GM19324 (cell line): ENCODE measurements at regions not wholly inside any gene's neighbourhood (a gene's known extent, or its start where the extent isn't known, plus 50 kb on each side); places are given as distances from the start of the nearest gene placed in this dataset.

Experiments used
- ATAC-seq: cut with Tn5 transposase; IDR thresholded peaks from one replicate; pipeline ENCODE4 v1.9.1; 2021; ENCODE audit warnings: mild to moderate bottlenecking, moderate library complexity; ENCODE audit not compliant: unreplicated experiment, low FRiP score

DNA sequence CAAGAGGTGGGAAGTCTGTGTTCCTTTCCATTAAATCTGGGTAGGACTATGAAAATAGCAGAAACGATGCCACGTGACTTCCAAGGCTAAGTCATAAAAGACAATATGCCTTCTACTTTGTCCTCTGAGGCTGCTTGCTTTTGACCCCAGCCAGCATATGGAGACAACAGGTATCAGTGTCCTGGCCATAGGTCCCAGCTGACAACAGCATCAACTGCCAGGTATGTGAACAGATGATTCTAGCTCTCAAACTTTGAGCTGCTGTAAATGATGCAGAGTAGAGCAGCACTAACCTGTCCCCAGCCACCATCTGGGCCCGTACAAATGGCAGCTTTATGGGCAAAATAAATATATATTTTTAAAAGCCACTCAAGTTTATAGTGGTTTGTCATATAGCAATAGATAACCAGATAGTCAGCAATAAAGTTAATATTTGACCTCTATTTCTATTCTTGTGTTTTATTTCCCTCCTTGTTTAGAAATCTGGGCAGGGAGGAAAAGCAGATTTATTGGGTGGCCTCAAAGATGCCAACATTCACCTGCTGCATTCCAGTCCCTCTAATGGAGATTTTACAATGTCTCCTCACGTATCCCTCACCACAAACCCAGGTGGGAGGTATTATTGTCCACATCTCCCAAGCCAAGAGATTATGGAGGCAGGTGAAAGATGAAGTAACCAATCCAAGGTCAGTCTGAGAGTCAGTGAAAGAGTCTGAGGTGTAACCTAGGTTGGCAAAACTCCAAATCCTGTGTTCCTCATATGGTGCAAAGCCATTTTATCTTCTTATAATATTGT is 209.6 kb upstream of the LARGE1 start:
- no peak for ATAC-seq

DNA sequence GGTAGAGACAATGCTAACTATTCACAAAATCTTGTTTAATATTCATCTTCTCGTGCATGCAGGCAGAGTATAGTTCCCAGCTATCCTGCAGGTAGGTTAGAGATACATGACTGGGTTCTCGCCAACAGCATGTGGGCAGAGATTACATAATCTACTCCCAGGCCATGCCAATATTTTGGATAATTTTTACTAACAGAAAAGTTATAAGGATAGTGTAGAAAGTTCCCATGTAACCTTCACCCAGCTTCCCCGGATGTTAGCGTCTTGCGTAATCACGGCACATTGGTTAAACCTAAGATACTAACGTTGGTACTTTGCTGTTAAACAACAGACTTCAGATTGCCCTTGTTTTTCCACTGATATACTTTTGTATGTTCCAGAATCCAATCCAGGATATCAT is 215.5 kb upstream of the LARGE1 start:
- ATAC-seq = no peak

DNA sequence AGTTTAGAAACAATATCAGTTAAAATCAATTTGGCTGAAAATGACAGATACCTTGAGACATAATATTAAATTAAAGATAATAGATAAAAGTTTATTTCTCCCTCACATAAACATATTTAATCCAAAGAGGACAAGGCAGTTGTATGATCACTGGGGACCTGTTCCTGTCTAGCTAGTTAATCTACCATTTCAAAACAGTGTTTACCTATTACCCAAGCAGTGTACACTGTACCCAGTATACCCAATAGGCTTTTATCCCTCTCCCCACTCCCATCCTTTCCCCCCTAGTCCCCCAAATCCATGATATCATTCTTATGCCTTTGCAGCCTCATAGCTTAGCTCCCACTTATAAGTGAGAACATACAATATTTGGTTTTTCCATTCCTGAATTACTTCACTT is 229.7 kb upstream of the LARGE1 start:
- ATAC-seq = no peak

DNA sequence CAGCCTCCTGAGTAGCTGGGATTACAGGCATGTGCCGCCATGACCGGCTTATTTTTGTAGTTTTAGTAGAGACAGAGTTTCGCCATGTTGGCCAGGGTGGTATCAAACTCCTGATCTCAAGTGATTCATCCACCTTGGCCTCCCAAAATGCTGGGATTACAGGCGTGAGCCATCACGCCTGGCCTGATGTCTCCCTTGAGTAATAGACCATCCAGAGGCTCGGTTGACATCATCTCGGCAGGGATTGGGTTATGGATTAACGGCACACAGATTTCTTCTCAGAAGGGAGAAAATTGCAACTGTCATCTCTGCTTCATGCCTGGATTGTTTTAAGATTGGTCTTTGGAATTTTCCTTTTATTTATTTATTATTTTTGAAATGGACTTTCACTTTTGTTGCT is 239.2 kb upstream of the LARGE1 start:
- no peak for ATAC-seq

DNA sequence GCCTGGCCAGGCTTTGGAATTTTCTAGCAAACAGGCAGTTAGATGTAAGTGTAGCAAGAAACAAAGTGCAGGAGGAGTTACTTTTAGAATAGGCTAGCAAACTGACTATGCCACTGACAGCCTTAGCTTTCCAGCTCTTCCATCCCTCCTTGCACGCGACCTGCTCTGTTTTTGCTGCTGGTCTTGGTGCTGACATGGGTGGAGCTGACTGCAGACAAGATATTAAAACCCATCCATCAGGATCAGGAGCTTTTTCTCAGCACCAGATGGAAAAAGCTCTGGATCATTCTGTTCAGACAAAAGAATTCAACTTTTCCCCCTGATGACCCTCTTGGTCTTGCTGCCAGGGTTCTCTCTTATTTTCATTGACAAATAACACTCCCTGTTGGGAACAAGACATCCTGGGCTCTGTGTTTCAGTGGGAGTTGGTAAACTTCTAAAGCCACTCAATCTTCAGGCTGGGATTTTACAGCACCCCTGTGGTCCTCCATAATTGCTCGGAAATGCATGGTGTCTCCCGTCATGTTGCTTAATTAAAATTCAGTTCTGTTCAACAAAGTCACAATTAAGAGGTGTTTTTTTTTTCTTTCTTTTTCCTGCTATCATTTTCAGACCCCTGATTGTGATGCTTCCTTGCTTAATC is 240.0 kb upstream of the LARGE1 start:
- ATAC-seq = no peak

DNA sequence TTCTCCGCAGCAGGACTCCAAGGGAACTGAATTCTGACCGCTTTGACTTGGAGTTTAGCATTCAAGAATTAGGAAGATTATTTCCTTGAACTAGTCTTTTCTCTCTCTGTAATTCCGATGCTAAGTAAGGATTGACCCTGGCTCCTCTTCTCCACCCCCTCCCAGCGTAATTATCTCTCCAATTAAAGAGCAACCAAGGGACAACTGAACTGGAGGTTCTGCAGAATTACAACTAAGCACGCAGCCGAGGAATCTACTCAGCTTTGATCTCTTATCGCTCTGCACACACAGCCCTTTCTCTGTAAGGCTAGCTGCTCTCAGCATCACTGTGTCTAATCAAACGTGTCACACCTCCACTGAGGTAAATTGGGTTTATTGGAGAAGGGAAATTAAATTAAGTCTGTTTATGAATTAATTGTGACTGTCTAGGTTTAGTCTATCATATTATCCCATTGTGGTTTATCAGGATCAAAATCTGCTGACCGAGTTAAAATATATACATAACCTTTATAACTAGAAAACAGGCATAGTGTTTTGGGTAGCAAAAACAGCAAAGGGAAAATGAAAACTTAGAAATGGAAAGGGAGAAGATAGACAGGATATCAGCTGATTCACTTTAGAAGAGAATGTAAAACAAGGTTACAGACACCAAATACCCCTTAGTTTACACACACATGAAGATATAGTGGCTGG is 241.3 kb upstream of the LARGE1 start:
- ATAC-seq = no peak

DNA sequence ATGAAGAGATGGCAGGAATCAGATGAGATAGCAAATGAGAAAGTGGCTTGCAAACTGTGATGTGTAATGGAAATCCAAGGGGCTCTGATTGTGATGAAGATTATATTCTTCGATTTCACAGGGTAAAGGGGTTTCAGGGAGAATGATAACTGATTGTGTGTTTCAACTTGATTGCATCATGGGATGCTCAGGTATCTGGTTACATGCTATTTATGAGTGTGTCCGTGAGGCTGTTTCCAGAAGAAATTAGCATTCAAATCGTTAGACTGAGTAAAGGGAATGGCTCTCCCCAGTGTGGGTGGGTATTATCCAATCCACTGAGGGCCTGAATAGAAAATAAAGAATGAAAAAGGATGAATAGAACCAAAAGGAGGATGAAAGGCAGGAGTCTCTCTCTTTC is 278.7 kb upstream of the LARGE1 start:
- ATAC-seq = no peak

DNA sequence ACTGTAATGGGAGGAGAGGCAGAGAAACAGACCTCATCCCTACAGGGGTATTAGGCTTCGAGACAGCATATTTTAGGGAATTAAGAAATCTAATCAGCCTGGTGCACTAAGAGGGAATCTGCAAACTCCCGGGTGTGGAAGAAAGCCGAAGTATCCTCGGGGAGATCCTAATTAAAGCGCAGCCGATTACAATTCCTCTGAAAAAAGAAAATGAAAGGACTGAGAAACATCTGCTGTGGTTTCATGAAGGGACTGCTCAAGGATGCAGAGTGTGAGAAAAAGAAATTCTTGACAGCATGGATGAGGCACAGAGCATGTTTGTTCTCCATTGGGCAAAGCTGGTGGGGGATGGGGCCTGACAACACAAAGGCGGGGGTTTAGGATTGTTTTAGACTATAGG is 290.0 kb upstream of the LARGE1 start:
- no peak for ATAC-seq

DNA sequence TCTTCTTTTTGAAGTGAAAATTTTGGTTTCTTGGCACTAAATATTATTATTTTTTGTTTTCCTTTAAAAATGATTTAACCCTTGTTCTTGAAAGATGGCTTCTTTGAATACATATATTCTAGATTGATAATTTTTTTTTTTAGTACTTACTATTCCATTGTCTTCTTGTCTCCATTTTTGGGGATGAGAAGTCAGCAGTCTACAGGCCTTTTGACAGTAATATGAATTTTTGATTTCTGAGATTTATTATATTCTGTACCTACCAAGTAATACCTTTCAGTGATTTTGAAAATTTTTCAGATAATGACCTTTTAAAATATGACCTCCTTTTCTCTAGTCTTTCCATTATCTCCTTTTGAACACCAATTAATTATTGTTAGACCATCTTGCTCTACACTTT is 294.1 kb upstream of the LARGE1 start:
- ATAC-seq = no peak

DNA sequence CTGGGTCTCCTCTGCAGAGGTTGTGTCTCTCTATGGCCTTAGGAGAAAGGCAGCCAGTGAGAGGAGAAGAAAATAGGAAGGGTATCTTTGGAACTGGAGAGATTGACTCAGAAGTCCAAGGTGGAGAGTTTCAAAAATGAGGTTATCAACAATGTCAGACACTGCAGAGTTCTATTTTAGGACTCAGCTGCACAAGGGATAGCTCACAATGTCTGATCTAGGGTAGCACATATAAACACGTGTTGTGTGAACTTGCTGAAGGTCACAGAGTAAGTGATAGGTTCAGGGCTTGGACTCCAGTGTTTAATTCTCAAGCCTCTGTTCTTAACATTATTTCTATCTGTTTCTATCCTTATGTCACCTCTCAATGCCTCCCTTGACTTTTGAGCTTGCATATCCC is 305.0 kb upstream of the LARGE1 start:
- ATAC-seq = no peak

DNA sequence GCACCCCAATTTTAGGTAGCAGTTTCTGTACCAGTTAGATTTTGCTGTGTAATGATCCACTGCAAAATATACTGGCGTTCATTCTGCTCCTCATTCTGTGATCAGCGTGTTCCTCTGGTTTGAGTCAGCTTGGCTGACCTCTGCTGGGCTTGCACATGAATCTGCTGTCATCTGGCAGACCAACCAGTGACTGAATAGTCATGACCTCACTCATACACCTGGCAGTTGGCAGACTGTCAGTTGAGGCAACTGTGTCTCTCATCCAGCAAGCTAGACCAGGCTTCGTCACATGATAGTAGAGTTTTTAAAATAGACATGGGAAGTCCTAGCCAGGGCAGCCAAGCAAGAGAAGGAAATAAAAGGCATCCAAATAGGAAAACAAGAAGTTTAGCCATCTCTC is 316.3 kb upstream of the LARGE1 start:
- no peak for ATAC-seq

DNA sequence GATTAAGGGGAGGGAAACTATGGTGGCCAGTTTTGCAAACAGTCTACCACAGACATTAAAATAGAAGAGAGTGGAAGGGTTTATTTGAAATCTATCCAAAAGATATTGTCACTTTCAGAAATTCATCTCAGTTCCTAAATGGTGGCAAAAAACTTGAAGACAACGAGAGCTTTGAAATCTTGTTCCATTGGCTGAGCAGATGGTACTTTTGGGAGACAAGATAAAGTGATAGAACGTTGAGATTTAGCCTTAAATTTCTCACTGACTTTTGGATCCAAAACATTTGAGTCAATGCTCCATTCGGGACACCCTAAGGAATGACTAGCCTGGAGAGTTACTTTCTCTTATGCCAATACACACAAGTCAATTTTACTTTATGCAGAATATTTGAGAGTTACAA is 319.1 kb upstream of the LARGE1 start:
- ATAC-seq = no peak

DNA sequence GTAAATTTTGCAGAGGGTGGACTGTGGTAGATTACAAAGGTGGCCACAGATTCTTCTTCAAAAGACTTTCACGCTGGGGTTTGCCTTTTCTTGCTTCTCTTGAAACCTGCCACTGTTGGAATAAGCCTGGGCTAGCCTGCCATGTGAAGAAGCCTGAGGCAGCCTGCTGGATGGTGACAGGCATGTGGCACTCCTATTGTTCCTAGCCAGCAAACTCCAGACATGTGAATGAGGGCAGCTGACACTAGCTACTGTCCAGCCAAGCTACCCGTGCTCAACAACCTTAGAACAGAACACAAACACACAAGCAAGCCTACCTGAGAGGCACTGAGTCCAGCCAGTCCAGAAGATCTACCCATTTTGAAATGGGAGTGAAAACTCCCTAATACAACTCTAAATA is 322.7 kb upstream of the LARGE1 start:
- ATAC-seq = no peak

DNA sequence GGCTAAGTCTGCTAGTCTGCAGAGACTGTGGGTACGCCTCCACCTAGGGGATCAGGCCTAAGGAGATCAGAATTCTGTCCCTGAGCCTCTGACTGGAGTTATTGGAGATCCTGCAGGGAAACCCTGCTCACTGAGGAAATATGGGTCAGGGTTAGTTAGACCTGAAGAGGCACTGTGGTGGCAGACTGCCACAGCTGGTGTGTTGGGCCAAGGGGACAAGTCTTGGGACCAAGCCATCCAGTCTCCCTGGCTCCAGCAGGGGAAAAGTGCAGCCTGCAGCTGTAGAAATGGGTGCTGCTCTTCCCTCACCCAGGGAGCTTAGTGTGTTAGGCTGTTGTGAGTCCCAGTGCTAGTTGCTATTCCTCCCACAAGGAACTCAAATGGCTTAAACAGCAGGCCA is 334.8 kb upstream of the LARGE1 start:
- no peak for ATAC-seq

DNA sequence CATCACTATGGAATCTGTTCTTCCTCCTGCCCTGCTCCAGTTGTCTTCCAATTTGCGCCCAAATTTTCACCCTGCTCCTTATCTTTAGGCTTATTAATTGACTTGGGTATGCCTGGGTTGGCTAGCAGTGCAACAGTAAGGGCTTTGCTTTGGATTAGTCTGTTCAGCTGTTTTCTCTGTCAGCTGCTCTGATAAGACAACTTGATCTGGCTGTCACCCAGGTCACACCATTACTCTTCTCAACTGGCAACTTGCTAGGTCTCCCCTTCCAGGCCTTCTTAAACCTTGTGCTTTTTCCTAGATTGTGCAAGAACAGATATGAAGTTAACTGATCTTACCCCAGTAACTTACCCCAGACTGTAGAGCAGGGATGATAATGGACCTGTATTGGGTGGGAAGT is 357.8 kb upstream of the LARGE1 start:
- no peak for ATAC-seq

DNA sequence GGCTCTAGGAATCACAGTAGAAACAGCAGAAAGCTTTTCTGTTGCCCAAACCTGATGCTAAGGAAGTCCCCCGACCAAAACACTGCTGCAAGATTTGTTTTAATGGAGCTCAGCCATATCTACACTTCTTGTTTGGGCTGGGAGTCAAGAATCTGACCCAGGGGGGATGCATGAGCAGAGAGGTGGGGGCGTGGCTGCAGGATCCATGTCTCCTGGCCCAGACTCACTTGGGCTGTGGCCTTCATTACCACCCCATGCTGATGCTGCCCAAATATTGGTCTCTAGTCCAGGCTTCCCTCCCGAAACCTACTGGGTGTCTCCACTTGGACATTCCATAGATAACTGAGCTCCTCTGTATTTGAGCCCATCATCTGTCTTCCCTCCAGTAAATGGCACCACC is 361.5 kb upstream of the LARGE1 start:
- no peak for ATAC-seq

DNA sequence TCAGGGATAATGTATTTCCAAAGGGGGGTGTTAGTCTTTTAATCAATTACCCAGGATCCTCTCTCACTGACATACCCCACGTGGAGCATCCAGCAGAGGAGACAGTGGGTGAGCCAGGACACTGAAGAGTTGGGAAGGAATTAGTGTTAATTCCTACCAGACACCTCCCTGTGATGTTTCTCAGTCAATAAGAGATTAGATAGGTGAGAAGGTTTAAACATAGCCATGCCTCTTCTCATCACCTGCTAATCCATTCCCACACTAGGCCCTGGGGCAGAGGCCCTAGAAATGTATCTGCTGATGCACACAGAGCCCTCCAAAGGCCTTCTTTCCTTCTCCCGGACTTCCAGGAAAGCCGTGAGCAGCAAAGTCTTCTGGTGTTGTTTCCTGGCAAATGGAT is 363.6 kb upstream of the LARGE1 start:
- no peak for ATAC-seq

DNA sequence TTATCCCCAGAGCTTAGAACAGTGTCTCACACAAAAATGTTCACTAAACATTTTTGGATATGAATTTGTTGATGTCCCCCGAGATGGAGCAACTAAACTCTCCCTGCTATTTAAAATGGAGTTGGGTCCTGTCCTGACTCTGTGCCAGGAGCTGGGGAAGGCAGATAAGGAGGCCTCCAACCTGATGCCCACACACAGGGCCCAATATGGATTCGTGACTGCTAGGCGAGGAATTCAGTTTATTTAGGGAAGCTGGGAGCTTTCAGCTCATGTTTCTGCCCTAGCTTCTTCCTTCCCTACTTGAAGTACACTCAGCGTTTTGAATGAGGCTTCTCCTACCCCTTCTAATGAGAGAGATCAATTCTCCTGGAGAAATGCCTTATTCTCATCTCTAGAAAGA is 373.0 kb upstream of the LARGE1 start:
- ATAC-seq = no peak

DNA sequence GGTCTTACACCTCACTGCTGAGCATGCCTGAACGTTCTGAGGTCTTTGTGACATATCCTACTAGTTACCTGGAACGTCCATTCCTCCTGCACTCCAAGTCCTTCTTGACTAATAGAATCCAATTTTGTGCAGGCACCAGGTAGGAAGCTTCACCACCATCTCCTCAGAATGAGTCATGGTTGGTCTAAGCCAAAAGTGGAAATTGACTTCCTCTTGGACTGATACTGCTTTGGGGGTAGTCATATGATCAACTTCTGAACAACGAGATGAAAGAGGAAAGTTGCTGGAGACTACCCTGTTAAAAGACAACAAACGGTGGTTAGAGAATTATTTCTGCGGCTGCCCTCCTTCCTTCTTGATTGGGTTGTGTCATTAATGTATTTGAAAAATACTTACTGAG is 374.2 kb upstream of the LARGE1 start:
- no peak for ATAC-seq

DNA sequence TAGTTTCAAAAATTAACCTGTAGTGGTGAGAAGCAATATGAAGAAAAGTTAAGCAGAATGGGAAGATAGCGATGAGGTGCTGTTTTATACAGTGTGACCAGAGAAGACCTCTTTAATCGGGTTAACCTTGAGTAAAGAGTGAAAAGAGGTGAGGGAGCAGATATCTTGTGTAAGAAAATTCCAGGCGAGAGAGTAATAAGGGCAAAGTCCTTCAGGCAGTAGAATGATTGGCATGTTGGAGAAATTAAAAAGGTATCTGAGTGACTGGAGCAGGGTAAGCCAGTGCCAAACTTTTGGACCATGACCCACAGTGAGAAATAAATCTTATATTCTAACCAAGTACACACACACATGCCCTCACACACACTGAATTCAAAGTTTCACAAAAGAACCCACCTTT is 374.7 kb upstream of the LARGE1 start:
- no peak for ATAC-seq

DNA sequence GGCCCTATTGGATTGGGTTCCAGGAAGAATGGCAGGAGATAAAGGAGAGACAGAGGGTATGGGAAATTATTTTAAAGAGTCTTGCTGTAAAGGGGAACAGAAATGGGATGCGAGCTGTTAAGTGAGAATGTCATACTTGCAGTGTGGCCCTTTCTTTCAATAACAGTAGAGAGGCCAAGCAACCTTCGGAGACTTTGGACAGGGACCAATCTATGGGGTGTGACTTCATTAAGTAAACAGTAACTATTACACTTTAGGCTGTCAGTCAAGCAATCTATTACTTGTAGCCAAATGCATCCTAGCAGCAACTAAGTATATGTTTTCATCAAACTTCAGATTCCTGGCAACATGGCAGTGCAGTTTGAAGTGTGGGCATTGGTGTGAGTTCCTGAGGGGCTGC is 376.2 kb upstream of the LARGE1 start:
- ATAC-seq = no peak
